ENCODE measurements at regions not wholly inside any gene's neighbourhood (a gene's known extent, or its start where the extent isn't known, plus 50 kb on each side); places are given as distances from the start of the nearest gene placed in this dataset.
"Not testable (repeated sequence)": the region's sequence is repeated elsewhere in the genome, so short reads cannot be mapped to it uniquely, and the experiment has no call there.

DNA sequence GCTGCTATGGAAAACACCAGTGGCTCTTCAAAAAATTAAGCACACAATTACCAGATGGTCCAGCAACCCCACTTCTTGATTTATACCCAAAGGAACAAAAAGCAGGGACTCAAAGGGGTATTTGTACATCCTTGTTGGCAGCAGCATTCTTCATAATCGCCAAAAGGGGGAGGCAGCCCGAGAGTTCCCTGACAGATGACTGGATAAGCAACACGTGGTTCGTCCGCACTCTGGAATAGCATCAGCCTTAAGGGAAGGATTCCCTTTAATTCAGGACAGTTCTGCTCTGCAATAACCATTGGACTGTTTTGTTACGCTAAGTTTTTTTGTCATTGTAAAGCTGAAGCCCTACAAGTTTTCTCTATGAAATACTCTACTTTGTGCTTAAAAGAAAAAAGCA lies 76.7 kb upstream of the TWIST2 start:
- intact Hi-C loops (cut with DNase I): no loop called here
- Histone ChIP-seq H3K36me3 (ENCODE audit: control insufficient read depth in 1 of 2, insufficient read depth in 2 of 2, low read length in 1 of 2) (no peaks in the 10 kb centered on the region), H3K9me3 (ENCODE audit: control insufficient read depth, low read length) (no peaks in the 10 kb centered on the region), H3K4me1 (ENCODE audit: control insufficient read depth in 1 of 2, insufficient read depth in 2 of 2, low read length in 2 of 2) (no peaks in the 10 kb centered on the region), H3K27ac (ENCODE audit: low read depth in 1 of 2, low read length in 2 of 2) (no peak overlapping the region), H3K4me3 (ENCODE audit: low read length in 2 of 2) (no peak overlapping the region), H3K27me3 (ENCODE audit: control insufficient read depth in 1 of 2, insufficient read depth in 2 of 2, low read length in 1 of 2) (no peaks in the 10 kb centered on the region)
- 17 to 26% methylated on average over 6 of the region's 6 CpGs for WGBS, 2 donors
- no peak for ATAC-seq (ENCODE audit: low FRiP score)
- DNase-seq: no peak

DNA sequence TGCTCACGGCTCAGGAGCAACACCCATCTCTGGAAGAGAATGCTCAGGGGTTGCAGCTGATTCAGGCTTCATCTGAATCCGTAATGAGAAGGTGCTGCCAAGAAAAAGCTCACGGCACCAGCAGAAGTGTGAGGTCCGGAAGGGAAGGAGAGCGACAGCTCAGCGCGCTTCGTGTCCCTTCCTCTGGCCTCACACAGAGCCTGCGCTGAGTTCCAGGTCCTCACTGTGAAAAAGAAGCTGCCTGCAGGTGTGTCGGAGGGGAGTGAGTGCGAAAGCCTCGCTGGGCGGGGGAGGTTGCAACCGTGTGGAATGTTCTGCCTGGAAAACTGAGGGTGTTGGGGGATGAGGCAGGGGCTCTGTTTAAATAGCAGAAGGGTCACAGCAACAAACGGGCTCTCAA lies 76.2 kb upstream of the TWIST2 start:
- no peaks in the 10 kb centered on the region for H3K36me3 ChIP-seq (ENCODE audit: control insufficient read depth in 1 of 2, insufficient read depth in 2 of 2, low read length in 1 of 2)
- no peak for DNase-seq
- no peaks in the 10 kb centered on the region for H3K9me3 ChIP-seq (ENCODE audit: control insufficient read depth, low read length)
- no peak overlapping the region for H3K4me3 ChIP-seq (ENCODE audit: low read length in 2 of 2)
- H3K27me3 ChIP-seq (ENCODE audit: control insufficient read depth in 1 of 2, insufficient read depth in 2 of 2, low read length in 1 of 2): no peaks in the 10 kb centered on the region
- no peak overlapping the region for H3K27ac ChIP-seq (ENCODE audit: low read depth in 1 of 2, low read length in 2 of 2)
- ATAC-seq (ENCODE audit: low FRiP score): no peak
- 35 to 44% methylated on average over 15 of the region's 15 CpGs for WGBS, 2 donors
- intact Hi-C loops (cut with DNase I): no loop called here
- H3K4me1 ChIP-seq (ENCODE audit: control insufficient read depth in 1 of 2, insufficient read depth in 2 of 2, low read length in 2 of 2): no peaks in the 10 kb centered on the region

DNA sequence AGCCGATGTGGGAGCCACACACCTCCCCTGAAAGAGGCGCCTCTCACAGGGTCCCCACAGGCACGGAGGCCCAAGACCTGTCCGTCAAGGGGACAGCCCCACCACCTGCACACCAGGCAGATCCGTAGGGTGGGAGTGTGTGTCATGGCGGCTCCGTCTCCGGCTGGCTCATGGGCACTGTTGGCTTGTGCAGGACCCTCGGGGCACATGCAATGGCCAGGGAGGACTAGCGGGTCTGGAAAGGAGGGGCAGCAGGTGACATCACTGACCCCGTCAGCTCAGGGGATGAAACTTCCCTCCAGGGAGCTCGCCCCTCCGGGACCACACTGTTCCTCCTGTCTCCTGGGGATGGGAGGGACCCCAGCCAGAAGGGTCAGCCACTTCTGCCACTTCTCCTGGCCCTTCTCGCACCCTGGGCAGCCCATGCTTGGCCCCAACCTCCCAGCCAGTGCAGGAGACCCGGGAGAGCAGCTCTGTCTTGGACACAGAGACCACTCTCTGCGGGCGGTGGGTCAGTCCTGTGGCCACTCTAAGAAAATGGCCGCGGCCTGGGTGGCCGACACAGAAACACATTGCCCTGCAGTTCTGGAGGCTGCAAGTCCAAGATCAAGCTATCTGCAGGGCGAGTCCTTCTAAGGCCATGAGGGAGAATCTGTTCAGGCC lies 75.1 kb upstream of the TWIST2 start:
- no peaks in the 10 kb centered on the region for H3K27me3 ChIP-seq (ENCODE audit: control insufficient read depth in 1 of 2, insufficient read depth in 2 of 2, low read length in 1 of 2)
- H3K4me3 ChIP-seq (ENCODE audit: low read length in 2 of 2): no peak overlapping the region
- DNase-seq (no peak), ATAC-seq (ENCODE audit: low FRiP score) (no peak)
- WGBS, 2 donors: 92 to 95% methylated on average over 21 of the region's 21 CpGs
- no peaks in the 10 kb centered on the region for H3K4me1 ChIP-seq (ENCODE audit: control insufficient read depth in 1 of 2, insufficient read depth in 2 of 2, low read length in 2 of 2)
- intact Hi-C loops (cut with DNase I): no loop called here
- no peaks in the 10 kb centered on the region for H3K9me3 ChIP-seq (ENCODE audit: control insufficient read depth, low read length)
- H3K27ac ChIP-seq (ENCODE audit: low read depth in 1 of 2, low read length in 2 of 2): no peak overlapping the region
- no peaks in the 10 kb centered on the region for H3K36me3 ChIP-seq (ENCODE audit: control insufficient read depth in 1 of 2, insufficient read depth in 2 of 2, low read length in 1 of 2)

DNA sequence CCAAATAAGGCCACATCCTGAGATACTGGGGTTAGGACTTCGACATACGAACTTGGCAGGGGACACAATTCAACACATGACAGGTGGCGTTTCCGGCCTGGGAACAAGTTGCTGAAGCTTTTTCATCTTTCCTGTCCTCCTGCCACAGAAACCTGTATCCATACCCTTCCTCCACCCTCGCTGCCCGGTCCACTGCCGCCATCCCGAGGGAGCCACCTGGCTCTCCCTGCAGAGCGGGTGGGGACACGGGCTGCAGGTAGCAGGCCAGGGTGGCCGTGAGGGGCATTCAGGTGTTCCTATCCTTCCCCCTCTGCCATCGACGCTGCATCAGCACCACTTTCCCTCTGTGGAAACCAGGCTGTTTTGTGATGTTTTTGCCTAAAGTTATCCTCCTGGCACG lies 74.4 kb upstream of the TWIST2 start:
- intact Hi-C loops (cut with DNase I): no loop called here
- H3K4me3 ChIP-seq (ENCODE audit: low read length in 2 of 2): no peak overlapping the region
- ATAC-seq (ENCODE audit: low FRiP score) (no peak), DNase-seq (no peak)
- H3K4me1 ChIP-seq (ENCODE audit: control insufficient read depth in 1 of 2, insufficient read depth in 2 of 2, low read length in 2 of 2): no peaks in the 10 kb centered on the region
- H3K27ac ChIP-seq (ENCODE audit: low read depth in 1 of 2, low read length in 2 of 2): no peak overlapping the region
- no peaks in the 10 kb centered on the region for H3K27me3 ChIP-seq (ENCODE audit: control insufficient read depth in 1 of 2, insufficient read depth in 2 of 2, low read length in 1 of 2)
- 92 to 93% methylated on average over 14 of the region's 14 CpGs for WGBS, 2 donors
- no peaks in the 10 kb centered on the region for H3K36me3 ChIP-seq (ENCODE audit: control insufficient read depth in 1 of 2, insufficient read depth in 2 of 2, low read length in 1 of 2)
- no peaks in the 10 kb centered on the region for H3K9me3 ChIP-seq (ENCODE audit: control insufficient read depth, low read length)

DNA sequence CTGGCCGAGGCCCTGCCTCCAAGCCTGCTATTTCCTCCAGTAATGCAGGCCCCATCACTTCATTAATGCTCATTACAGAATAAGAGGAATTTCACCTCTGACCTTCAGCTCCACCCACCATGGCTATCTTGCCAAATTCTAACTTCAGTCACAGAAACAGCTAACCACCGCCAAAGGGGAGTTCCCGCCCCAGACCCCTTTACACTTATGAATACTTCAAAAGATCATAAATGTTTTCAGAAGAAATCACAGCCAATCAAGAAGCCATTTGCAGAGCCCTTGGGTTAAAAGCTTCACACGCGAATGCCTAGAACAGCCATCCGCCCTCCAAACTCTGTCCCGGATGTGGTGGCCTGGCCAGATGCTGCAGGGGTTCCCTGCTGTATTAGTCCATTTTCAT lies 73.8 kb upstream of the TWIST2 start:
- Histone ChIP-seq H3K27ac (ENCODE audit: low read depth in 1 of 2, low read length in 2 of 2) (no peak overlapping the region), H3K4me1 (ENCODE audit: control insufficient read depth in 1 of 2, insufficient read depth in 2 of 2, low read length in 2 of 2) (no peaks in the 10 kb centered on the region), H3K9me3 (ENCODE audit: control insufficient read depth, low read length) (no peaks in the 10 kb centered on the region), H3K4me3 (ENCODE audit: low read length in 2 of 2) (no peak overlapping the region), H3K27me3 (ENCODE audit: control insufficient read depth in 1 of 2, insufficient read depth in 2 of 2, low read length in 1 of 2) (no peaks in the 10 kb centered on the region), H3K36me3 (ENCODE audit: control insufficient read depth in 1 of 2, insufficient read depth in 2 of 2, low read length in 1 of 2) (no peaks in the 10 kb centered on the region)
- intact Hi-C loops (cut with DNase I): no loop called here
- ATAC-seq (ENCODE audit: low FRiP score) (no peak), DNase-seq (no peak)
- WGBS, 2 donors: 90 to 91% methylated on average over 7 of the region's 7 CpGs

DNA sequence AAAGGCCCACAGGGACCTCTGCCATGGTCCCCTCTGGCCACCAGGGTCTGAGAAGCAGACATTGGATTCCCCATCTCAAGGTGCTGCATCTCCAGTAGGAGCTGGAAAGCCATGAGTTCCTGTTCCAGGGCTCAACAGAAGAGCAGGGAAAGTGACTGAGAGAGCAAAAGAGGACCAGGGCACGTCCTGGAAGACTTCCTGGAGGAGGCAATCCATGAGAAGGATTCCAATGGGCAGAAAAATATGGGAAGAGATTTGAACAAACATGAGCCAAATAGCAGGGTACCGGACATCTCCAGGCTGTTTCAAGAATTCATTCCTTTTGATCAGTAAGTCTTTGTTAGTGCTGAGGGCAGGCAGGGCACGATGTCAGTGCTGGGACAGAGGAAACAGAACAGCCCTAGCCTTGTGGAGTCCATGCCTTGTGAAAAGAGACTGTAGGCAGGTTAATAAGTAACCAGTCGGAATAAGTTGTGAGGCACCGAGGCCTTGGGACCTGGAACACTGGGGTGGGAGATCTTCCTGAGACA lies 72.8 kb upstream of the TWIST2 start:
- Histone ChIP-seq H3K36me3 (ENCODE audit: control insufficient read depth in 1 of 2, insufficient read depth in 2 of 2, low read length in 1 of 2) (no peaks in the 10 kb centered on the region), H3K27me3 (ENCODE audit: control insufficient read depth in 1 of 2, insufficient read depth in 2 of 2, low read length in 1 of 2) (no peaks in the 10 kb centered on the region), H3K4me3 (ENCODE audit: low read length in 2 of 2) (no peak overlapping the region), H3K4me1 (ENCODE audit: control insufficient read depth in 1 of 2, insufficient read depth in 2 of 2, low read length in 2 of 2) (no peaks in the 10 kb centered on the region), H3K9me3 (ENCODE audit: control insufficient read depth, low read length) (no peaks in the 10 kb centered on the region), H3K27ac (ENCODE audit: low read depth in 1 of 2, low read length in 2 of 2) (no peak overlapping the region)
- 86 to 94% methylated on average over 5 of the region's 5 CpGs for WGBS, 2 donors
- intact Hi-C loops (cut with DNase I): no loop called here
- ATAC-seq (ENCODE audit: low FRiP score): no peak
- no peak for DNase-seq

DNA sequence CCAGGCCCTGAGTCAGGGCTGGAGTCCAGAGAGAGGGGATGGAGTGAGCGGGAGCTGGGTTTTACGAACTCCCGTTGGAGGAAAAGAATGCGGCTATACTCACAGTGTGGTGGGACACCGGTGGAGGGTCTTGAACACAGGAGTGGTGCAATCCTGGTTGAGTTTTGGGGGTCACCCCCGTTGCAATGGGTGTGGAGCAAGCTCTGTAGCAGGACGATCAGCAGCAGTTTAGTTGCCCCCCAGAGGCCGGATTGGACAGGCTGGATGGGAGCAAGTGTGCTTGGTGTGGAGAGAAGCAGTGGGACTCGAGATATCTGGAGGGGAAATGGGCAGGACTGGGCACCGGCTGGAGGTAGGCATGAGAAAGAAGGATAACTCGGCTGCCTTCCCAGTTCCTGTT lies 72.3 kb upstream of the TWIST2 start:
- DNase-seq (no peak), ATAC-seq (ENCODE audit: low FRiP score) (no peak)
- intact Hi-C loops (cut with DNase I): no loop called here
- Histone ChIP-seq H3K4me1 (ENCODE audit: control insufficient read depth in 1 of 2, insufficient read depth in 2 of 2, low read length in 2 of 2) (no peaks in the 10 kb centered on the region), H3K4me3 (ENCODE audit: low read length in 2 of 2) (no peak overlapping the region), H3K27me3 (ENCODE audit: control insufficient read depth in 1 of 2, insufficient read depth in 2 of 2, low read length in 1 of 2) (no peaks in the 10 kb centered on the region), H3K9me3 (ENCODE audit: control insufficient read depth, low read length) (no peaks in the 10 kb centered on the region), H3K36me3 (ENCODE audit: control insufficient read depth in 1 of 2, insufficient read depth in 2 of 2, low read length in 1 of 2) (no peaks in the 10 kb centered on the region), H3K27ac (ENCODE audit: low read depth in 1 of 2, low read length in 2 of 2) (no peak overlapping the region)
- 86 to 88% methylated on average over 11 of the region's 11 CpGs for WGBS, 2 donors

DNA sequence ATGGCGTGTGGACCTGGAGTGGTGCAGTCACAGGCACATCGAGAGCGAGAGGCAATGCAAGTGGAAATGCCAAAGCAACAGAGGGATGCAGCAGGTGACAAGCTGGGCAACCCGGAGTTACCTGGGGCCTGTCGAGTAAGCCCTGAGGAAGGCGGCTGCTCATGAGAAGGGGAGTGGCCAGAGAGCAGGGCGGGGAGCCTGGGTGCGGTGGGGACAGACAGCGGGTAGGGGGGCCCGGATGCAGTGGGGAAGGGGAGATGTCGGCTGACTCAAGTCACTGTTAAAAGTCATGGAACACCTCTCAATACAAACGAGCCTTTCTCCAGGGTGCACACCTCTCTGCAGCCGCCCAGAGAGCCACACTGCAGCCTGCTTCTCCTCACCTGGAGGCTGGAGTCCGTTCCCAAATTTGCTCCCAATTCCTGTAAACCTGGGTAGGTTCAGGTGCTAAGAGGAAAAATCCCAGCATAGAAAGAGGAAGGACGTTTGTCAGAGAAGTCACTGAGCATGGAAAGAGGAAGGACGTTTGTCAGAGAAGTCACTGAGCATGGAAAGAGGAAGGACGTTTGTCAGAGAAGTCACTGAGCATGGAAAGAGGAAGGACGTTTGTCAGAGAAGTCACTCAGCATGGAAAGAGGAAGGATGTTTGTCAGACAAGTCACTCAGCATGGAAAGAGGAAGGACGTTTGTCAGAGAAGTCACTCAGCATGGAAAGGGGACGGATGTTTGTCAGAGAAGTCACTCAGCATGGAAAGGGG lies 71.7 kb upstream of the TWIST2 start:
- ATAC-seq (ENCODE audit: low FRiP score) (no peak), DNase-seq (no peak)
- H3K27ac ChIP-seq (ENCODE audit: low read depth in 1 of 2, low read length in 2 of 2): no peak overlapping the region
- H3K36me3 ChIP-seq (ENCODE audit: control insufficient read depth in 1 of 2, insufficient read depth in 2 of 2, low read length in 1 of 2): no peaks in the 10 kb centered on the region
- intact Hi-C loops (cut with DNase I): no loop called here
- H3K9me3 ChIP-seq (ENCODE audit: control insufficient read depth, low read length): no peaks in the 10 kb centered on the region
- H3K4me3 ChIP-seq (ENCODE audit: low read length in 2 of 2): no peak overlapping the region
- no peaks in the 10 kb centered on the region for H3K27me3 ChIP-seq (ENCODE audit: control insufficient read depth in 1 of 2, insufficient read depth in 2 of 2, low read length in 1 of 2)
- no peaks in the 10 kb centered on the region for H3K4me1 ChIP-seq (ENCODE audit: control insufficient read depth in 1 of 2, insufficient read depth in 2 of 2, low read length in 2 of 2)
- WGBS, 2 donors: 64 to 68% methylated on average over 20 of the region's 20 CpGs

DNA sequence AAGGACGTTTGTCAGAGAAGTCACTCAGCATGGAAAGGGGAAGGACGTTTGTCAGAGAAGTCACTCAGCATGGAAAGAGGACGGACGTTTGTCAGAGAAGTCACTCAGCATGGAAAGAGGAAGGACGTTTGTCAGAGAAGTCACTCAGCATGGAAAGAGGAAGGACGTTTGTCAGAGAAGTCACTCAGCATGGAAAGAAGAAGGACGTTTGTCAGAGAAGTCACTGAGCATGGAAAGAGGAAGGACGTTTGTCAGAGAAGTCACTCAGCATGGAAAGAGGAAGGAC lies 71.2 kb upstream of the TWIST2 start:
- H3K36me3 ChIP-seq (ENCODE audit: control insufficient read depth in 1 of 2, insufficient read depth in 2 of 2, low read length in 1 of 2); DNase-seq; intact Hi-C loops (cut with DNase I); H3K9me3 ChIP-seq (ENCODE audit: control insufficient read depth, low read length); H3K4me1 ChIP-seq (ENCODE audit: control insufficient read depth in 1 of 2, insufficient read depth in 2 of 2, low read length in 2 of 2); H3K4me3 ChIP-seq (ENCODE audit: low read length in 2 of 2); H3K27me3 ChIP-seq (ENCODE audit: control insufficient read depth in 1 of 2, insufficient read depth in 2 of 2, low read length in 1 of 2); H3K27ac ChIP-seq (ENCODE audit: low read depth in 1 of 2, low read length in 2 of 2); ATAC-seq (ENCODE audit: low FRiP score): not testable (repeated sequence)
- 19 to 20% methylated on average over 8 of the region's 8 CpGs for WGBS, 2 donors

Measured in aorta (tissue), 5 donors.